ENCODE measurements at regions not wholly inside any gene's neighbourhood (a gene's known extent, or its start where the extent isn't known, plus 50 kb on each side); places are given as distances from the start of the nearest gene placed in this dataset.

DNA sequence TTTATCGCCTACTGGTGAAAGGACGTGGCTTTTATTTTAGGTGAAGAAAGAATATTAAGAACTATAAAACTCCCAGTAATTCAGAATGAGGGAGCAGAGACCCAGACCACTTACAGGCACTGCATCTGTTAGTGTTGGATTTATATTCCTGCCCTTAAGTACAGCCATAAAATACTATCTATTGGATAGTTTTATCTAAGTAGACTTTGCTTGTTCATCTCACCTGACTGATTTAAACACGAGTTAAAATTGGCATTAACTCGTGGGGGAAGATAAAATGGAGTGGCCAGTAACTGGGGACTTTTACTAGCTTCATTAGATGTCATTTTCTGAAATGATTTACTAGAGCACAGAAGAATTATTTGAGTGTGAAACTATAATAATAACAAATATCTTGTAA, 1377.5 kb upstream of the TMEM132C start:
- 59% methylated on average over 4 of the region's 4 CpGs for WGBS (ENCODE audit: insufficient coverage, low coverage, low lambda C conversion rate, missing lambda C conversion rate)
- ATAC-seq (no peak), DNase-seq (no peak)
- Histone ChIP-seq H3K9me3 (no peaks in the 10 kb centered on the region), H3K4me1 (no peaks in the 10 kb centered on the region), H3K36me3 (no peaks in the 10 kb centered on the region), H3K27me3 (no peaks in the 10 kb centered on the region), H3K27ac (no peak overlapping the region), H3K4me3 (no peak overlapping the region)
- no peak for TF ChIP-seq POLR2A (IDR thresholded peaks at IDR 0.05)
- TF ChIP-seq, protein P1, sequence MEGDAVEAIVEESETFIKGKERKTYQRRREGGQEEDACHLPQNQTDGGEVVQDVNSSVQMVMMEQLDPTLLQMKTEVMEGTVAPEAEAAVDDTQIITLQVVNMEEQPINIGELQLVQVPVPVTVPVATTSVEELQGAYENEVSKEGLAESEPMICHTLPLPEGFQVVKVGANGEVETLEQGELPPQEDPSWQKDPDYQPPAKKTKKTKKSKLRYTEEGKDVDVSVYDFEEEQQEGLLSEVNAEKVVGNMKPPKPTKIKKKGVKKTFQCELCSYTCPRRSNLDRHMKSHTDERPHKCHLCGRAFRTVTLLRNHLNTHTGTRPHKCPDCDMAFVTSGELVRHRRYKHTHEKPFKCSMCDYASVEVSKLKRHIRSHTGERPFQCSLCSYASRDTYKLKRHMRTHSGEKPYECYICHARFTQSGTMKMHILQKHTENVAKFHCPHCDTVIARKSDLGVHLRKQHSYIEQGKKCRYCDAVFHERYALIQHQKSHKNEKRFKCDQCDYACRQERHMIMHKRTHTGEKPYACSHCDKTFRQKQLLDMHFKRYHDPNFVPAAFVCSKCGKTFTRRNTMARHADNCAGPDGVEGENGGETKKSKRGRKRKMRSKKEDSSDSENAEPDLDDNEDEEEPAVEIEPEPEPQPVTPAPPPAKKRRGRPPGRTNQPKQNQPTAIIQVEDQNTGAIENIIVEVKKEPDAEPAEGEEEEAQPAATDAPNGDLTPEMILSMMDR (IDR thresholded peaks at IDR 0.05): no peak
- intact Hi-C loops (cut with DNase I): no loop called here

DNA sequence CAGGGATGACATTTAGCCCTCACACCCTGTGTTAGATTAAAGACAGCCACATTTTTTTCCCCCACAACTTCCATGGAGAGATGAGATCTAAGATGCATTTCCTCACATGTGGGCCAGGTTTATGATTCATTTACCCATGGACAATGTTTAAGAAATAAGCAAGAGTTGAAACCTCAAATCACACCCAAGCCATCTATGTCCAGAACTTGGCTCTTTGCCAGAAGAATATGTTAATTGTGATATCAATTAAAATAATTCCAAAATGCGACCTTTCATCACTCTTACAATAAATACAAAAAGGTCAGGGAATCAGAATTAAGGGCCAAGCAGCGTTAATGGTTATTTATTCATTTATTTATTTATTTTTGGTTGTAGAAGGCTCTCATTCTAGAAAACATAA, 1376.9 kb upstream of the TMEM132C start:
- no peak overlapping the region for H3K27ac ChIP-seq
- no peaks in the 10 kb centered on the region for H3K27me3 ChIP-seq
- no peaks in the 10 kb centered on the region for H3K9me3 ChIP-seq
- no peaks in the 10 kb centered on the region for H3K36me3 ChIP-seq
- no peak for TF ChIP-seq POLR2A (IDR thresholded peaks at IDR 0.05)
- TF ChIP-seq, protein P1 (IDR thresholded peaks at IDR 0.05): no peak
- DNase-seq: no peak
- intact Hi-C loops (cut with DNase I): no loop called here
- no peaks in the 10 kb centered on the region for H3K4me1 ChIP-seq
- 31% methylated on average over 2 of the region's 2 CpGs for WGBS (ENCODE audit: insufficient coverage, low coverage, low lambda C conversion rate, missing lambda C conversion rate)
- no peak for ATAC-seq
- H3K4me3 ChIP-seq: no peak overlapping the region

DNA sequence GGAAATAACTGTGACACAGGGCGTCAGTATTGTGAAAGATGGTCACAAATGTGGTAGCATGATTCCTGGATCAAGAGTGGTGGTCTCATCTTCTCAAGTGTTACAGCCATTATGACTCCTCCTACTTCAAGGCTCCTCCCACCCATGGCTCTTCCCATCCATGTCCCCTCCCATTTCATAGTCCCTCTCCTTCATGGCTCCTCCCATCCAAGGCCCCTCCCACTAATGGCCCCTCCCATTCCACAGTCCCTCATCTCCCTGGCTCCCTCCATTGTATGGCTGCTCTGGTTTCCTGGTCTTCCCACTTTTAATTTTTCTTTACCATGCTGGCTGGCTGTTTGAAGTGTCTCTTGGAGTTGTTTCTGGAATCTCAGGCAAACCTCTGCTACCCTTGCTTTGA, 1375.2 kb upstream of the TMEM132C start:
- Histone ChIP-seq H3K4me3 (no peak overlapping the region), H3K9me3 (no peaks in the 10 kb centered on the region), H3K4me1 (no peaks in the 10 kb centered on the region), H3K27me3 (no peaks in the 10 kb centered on the region), H3K36me3 (no peaks in the 10 kb centered on the region), H3K27ac (no peak overlapping the region)
- TF ChIP-seq POLR2A (IDR thresholded peaks at IDR 0.05): no peak
- TF ChIP-seq, protein P1 (IDR thresholded peaks at IDR 0.05): no peak
- no peak for ATAC-seq
- 67% methylated on average over 1 of the region's 1 CpG for WGBS (ENCODE audit: insufficient coverage, low coverage, low lambda C conversion rate, missing lambda C conversion rate)
- intact Hi-C loops (cut with DNase I): no loop called here
- no peak for DNase-seq

DNA sequence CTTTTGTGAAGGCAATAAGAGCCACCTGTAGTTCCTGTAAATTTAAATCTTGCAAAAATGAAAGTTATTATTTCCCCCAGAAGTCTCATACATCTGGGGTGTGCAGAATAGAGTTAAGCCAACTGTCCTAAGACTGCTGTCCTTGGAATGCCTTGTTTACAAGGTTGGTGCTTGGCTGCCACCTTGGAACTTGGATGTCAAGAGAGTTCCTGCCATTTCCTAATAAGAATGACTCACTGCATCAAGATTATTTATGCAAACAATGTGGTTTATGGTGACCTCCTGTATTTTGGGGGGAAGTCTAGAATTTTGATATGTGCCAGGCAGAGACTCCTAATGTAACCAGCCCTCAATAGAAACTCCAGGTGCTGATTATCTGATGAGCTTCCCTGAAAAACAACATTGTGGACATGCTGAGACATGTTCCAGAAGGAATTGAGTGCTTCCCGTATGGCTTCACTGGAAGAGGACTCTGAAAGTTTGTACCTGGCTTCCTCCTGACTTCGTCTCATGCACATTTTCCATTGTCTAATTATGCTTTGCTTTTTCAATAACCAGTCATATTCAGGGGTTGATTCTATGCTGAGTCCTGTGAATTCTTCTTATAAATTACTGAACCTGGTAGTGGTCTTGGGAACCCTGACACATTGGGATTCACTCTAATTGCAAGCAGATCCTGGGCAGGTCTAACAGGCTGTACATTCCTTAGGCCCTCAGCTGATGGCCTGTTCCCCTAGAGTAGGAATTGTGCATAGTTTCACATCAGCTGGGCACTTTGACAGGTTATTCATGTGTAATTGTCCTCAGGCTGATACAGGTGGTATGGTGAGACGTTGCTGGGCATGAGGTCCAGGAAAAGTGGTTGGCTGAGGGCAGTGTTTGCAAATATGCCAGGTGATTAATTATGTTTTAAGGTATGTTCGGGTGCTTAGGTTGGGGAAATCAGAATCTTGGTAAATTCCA, 1370.7 kb upstream of the TMEM132C start:
- ATAC-seq (no peak), DNase-seq (no peak)
- H3K4me1 ChIP-seq: no peaks in the 10 kb centered on the region
- WGBS (ENCODE audit: insufficient coverage, low coverage, low lambda C conversion rate, missing lambda C conversion rate): 67% methylated on average over 4 of the region's 4 CpGs
- no peaks in the 10 kb centered on the region for H3K36me3 ChIP-seq
- no peaks in the 10 kb centered on the region for H3K9me3 ChIP-seq
- TF ChIP-seq, protein P1 (IDR thresholded peaks at IDR 0.05): no peak
- no peak for TF ChIP-seq POLR2A (IDR thresholded peaks at IDR 0.05)
- H3K27ac ChIP-seq: no peak overlapping the region
- intact Hi-C loops (cut with DNase I): no loop called here
- no peaks in the 10 kb centered on the region for H3K27me3 ChIP-seq
- H3K4me3 ChIP-seq: no peak overlapping the region
